CD4-positive, alpha-beta memory T cell (primary cell): ENCODE measurements at regions not wholly inside any gene's neighbourhood (a gene's known extent, or its start where the extent isn't known, plus 50 kb on each side); places are given as distances from the start of the nearest gene placed in this dataset.

Source experiments
- CTCF ChIA-PET: fragments of 350-600 bp; sonication (Branson Sonifier 250); formaldehyde crosslinking; loops from one replicate; lab custom pipeline; 2021; ENCODE audit warnings: inconsistent platforms; ENCODE audit not compliant: partially characterized antibody; lab: Charles Lee
- POLR2A ChIA-PET: fragments of 350-600 bp; sonication (Branson Sonifier 250); formaldehyde crosslinking; loops from one replicate; lab custom pipeline; 2021; ENCODE audit not compliant: partially characterized antibody; lab: Charles Lee
- DNase-seq, 5 donors: peaks; one replicate each; pipeline versions ENCODE4 v3.0.0 to v3.0.0-alpha.2; 2020 to 2022; ENCODE audit warnings: mixed read lengths in 1 of 5
- H3K27ac ChIP-seq: one replicate; pipeline ENCODE4 v1.7.0; 2013; ENCODE audit warnings: low read depth, low read length
- H3K27me3 ChIP-seq: 2 replicates; pipeline ENCODE4 v1.7.0; 2013; ENCODE audit warnings: mild to moderate bottlenecking, low read length, moderate library complexity; ENCODE audit not compliant: insufficient read depth
- H3K36me3 ChIP-seq: 2 replicates; pipeline ENCODE4 v1.7.0; 2013; ENCODE audit warnings: mild to moderate bottlenecking, low read length, moderate library complexity; ENCODE audit not compliant: insufficient read depth
- H3K4me1 ChIP-seq: 2 replicates; pipeline ENCODE4 v1.7.0; 2013; ENCODE audit warnings: mild to moderate bottlenecking, low read length, moderate library complexity; ENCODE audit not compliant: insufficient read depth
- H3K4me3 ChIP-seq, 2 donors: one replicate each; pipeline ENCODE4 v1.7.0; 2013; ENCODE audit warnings: low read length in 2 of 2, mild to moderate bottlenecking in 1 of 2
- H3K9me3 ChIP-seq, 2 donors: one replicate each; pipeline ENCODE4 v1.7.0; 2013; ENCODE audit warnings: low read length in 2 of 2, control low read depth in 1 of 2; ENCODE audit not compliant: control insufficient read depth in 1 of 2
- H3K27ac Mint-ChIP-seq, 7 donors: one replicate each; pipeline ENCODE4 v1.8.0; 2020 to 2021; ENCODE audit warnings: mixed read lengths in 7 of 7, mild to moderate bottlenecking in 6 of 7, inconsistent platforms in 3 of 7, moderate library complexity in 3 of 7
- H3K27me3 Mint-ChIP-seq, 2 donors: one replicate each; pipeline ENCODE4 v1.8.0; 2020 to 2021; ENCODE audit warnings: mixed read lengths in 2 of 2
- H3K36me3 Mint-ChIP-seq, 2 donors: one replicate each; pipeline ENCODE4 v1.8.0; 2020 to 2021; ENCODE audit warnings: mixed read lengths in 2 of 2, inconsistent platforms in 1 of 2, mild to moderate bottlenecking in 1 of 2
- H3K4me1 Mint-ChIP-seq, 4 donors: one replicate each; pipeline ENCODE4 v1.8.0; 2020 to 2021; ENCODE audit warnings: mixed read lengths in 4 of 4, mild to moderate bottlenecking in 1 of 4
- H3K4me3 Mint-ChIP-seq, 8 donors: one replicate each; pipeline ENCODE4 v1.8.0; 2020 to 2021; ENCODE audit warnings: mixed read lengths in 8 of 8, mild to moderate bottlenecking in 7 of 8, moderate library complexity in 6 of 8, inconsistent platforms in 3 of 8
- H3K9me3 Mint-ChIP-seq, 8 donors: one replicate each; pipeline ENCODE4 v1.8.0; 2020 to 2021; ENCODE audit warnings: mixed read lengths in 8 of 8, mild to moderate bottlenecking in 5 of 8, inconsistent platforms in 3 of 8, moderate library complexity in 1 of 8
- intact Hi-C: fragments of 100-400 bp; cut with micrococcal nuclease; formaldehyde crosslinking; loops from one replicate; pipeline ENCODE4 v1.15.1; 2023

- ChIA-PET CTCF (no interaction called here), POLR2A (no interaction called here)
- Histone ChIP-seq H3K36me3 (no peaks in the 10 kb centered on the region), H3K27ac (no peak overlapping the region), H3K4me1 (no peaks in the 10 kb centered on the region), H3K9me3 (no peaks in the 10 kb centered on the region), H3K27me3 (no peaks in the 10 kb centered on the region), H3K4me3 (no peak overlapping the region)
- intact Hi-C loops = no loop called here
- Mint-ChIP-seq H3K4me1 (no peaks in the 10 kb centered on the region), H3K36me3 (no peaks in the 10 kb centered on the region), H3K27ac (no peak overlapping the region), H3K27me3 (peaks cover 12 to 29% of the 10 kb centered on the region in 2 donors), H3K4me3 (no peak overlapping the region), H3K9me3 (peaks cover 0 to 3% (median under 1%) of the 10 kb centered on the region in 8 donors)
- DNase-seq = no peak
Measured at GRCh38 chr14:51431741-51432140, 191.7 kb downstream of the TMX1 start.

- Histone ChIP-seq H3K4me1 (no peaks in the 10 kb centered on the region), H3K9me3 (no peaks in the 10 kb centered on the region), H3K36me3 (no peaks in the 10 kb centered on the region), H3K27me3 (no peaks in the 10 kb centered on the region), H3K4me3 (no peak overlapping the region), H3K27ac (no peak overlapping the region)
- peaks cover 0 to 3% (median 0%) of the 10 kb centered on the region in 8 donors for H3K9me3 Mint-ChIP-seq
- no peaks in the 10 kb centered on the region for H3K36me3 Mint-ChIP-seq
- DNase-seq = no peak
- ChIA-PET POLR2A (no interaction called here), CTCF (no interaction called here)
- H3K27ac Mint-ChIP-seq = no peak overlapping the region
- no peaks in the 10 kb centered on the region for H3K4me1 Mint-ChIP-seq
- intact Hi-C loops = no loop called here
- no peak overlapping the region for H3K4me3 Mint-ChIP-seq
- H3K27me3 Mint-ChIP-seq = peaks cover 12 to 25% of the 10 kb centered on the region in 2 donors
Measured at GRCh38 chr14:51432302-51432948, 192.4 kb downstream of the TMX1 start.

- intact Hi-C loops = no loop called here
- peaks cover 9 to 27% of the 10 kb centered on the region in 2 donors for H3K27me3 Mint-ChIP-seq
- H3K27me3 ChIP-seq = no peaks in the 10 kb centered on the region
- H3K27ac ChIP-seq = no peak overlapping the region
- H3K4me1 Mint-ChIP-seq = no peaks in the 10 kb centered on the region
- no peaks in the 10 kb centered on the region for H3K4me1 ChIP-seq
- no peak overlapping the region for H3K27ac Mint-ChIP-seq
- H3K9me3 Mint-ChIP-seq = peaks cover 0 to 3% (median 0%) of the 10 kb centered on the region in 8 donors
- POLR2A ChIA-PET = no interaction called here
- H3K9me3 ChIP-seq = no peaks in the 10 kb centered on the region
- H3K4me3 ChIP-seq = no peak overlapping the region
- no peaks in the 10 kb centered on the region for H3K36me3 Mint-ChIP-seq
- DNase-seq = no peak
- no peaks in the 10 kb centered on the region for H3K36me3 ChIP-seq
- H3K4me3 Mint-ChIP-seq = no peak overlapping the region
- CTCF ChIA-PET = no interaction called here
Measured at GRCh38 chr14:51436630-51437029, 196.6 kb downstream of the TMX1 start.

GRCh38 chr14:51439896-51440295 is 199.8 kb downstream of the TMX1 start:
- Mint-ChIP-seq H3K4me1 (no peaks in the 10 kb centered on the region), H3K4me3 (no peak overlapping the region), H3K27me3 (peaks cover 12 to 23% of the 10 kb centered on the region in 2 donors), H3K36me3 (no peaks in the 10 kb centered on the region), H3K9me3 (peaks cover 0 to 4% (median under 1%) of the 10 kb centered on the region in 8 donors), H3K27ac (no peak overlapping the region)
- ChIA-PET CTCF (no interaction called here), POLR2A (no interaction called here)
- H3K27ac ChIP-seq = no peak overlapping the region
- no peak overlapping the region for H3K4me3 ChIP-seq
- H3K27me3 ChIP-seq = no peaks in the 10 kb centered on the region
- H3K36me3 ChIP-seq = no peaks in the 10 kb centered on the region
- intact Hi-C loops = no loop called here
- no peaks in the 10 kb centered on the region for H3K4me1 ChIP-seq
- no peaks in the 10 kb centered on the region for H3K9me3 ChIP-seq
- no peak for DNase-seq

- Histone ChIP-seq H3K9me3 (no peaks in the 10 kb centered on the region), H3K4me3 (no peak overlapping the region), H3K27me3 (no peaks in the 10 kb centered on the region), H3K4me1 (no peaks in the 10 kb centered on the region), H3K36me3 (no peaks in the 10 kb centered on the region), H3K27ac (no peak overlapping the region)
- H3K4me3 Mint-ChIP-seq = no peak overlapping the region
- no peaks in the 10 kb centered on the region for H3K36me3 Mint-ChIP-seq
- H3K4me1 Mint-ChIP-seq = no peaks in the 10 kb centered on the region
- POLR2A ChIA-PET = no interaction called here
- H3K9me3 Mint-ChIP-seq = peaks cover 0 to 4% (median under 1%) of the 10 kb centered on the region in 8 donors
- no peak overlapping the region for H3K27ac Mint-ChIP-seq
- H3K27me3 Mint-ChIP-seq = peaks cover 12 to 23% of the 10 kb centered on the region in 2 donors
- CTCF ChIA-PET = no interaction called here
- intact Hi-C loops = no loop called here
- DNase-seq = no peak
Measured at GRCh38 chr14:51441001-51441400, 201.0 kb downstream of the TMX1 start.

GRCh38 chr14:51442513-51443175 is 202.6 kb downstream of the TMX1 start:
- Histone ChIP-seq H3K27me3 (no peaks in the 10 kb centered on the region), H3K36me3 (no peaks in the 10 kb centered on the region), H3K4me3 (no peak overlapping the region), H3K4me1 (no peaks in the 10 kb centered on the region), H3K9me3 (no peaks in the 10 kb centered on the region), H3K27ac (no peak overlapping the region)
- Mint-ChIP-seq H3K9me3 (peaks cover 0 to 4% (median 0%) of the 10 kb centered on the region in 8 donors), H3K36me3 (no peaks in the 10 kb centered on the region), H3K4me1 (no peaks in the 10 kb centered on the region), H3K4me3 (no peak overlapping the region), H3K27ac (no peak overlapping the region), H3K27me3 (peaks cover 12 to 19% of the 10 kb centered on the region in 2 donors)
- intact Hi-C loops = no loop called here
- ChIA-PET POLR2A (no interaction called here), CTCF (no interaction called here)
- no peak for DNase-seq

- POLR2A ChIA-PET = no interaction called here
- H3K27me3 ChIP-seq = no peaks in the 10 kb centered on the region
- no peak overlapping the region for H3K4me3 ChIP-seq
- no peaks in the 10 kb centered on the region for H3K4me1 ChIP-seq
- no peak overlapping the region for H3K4me3 Mint-ChIP-seq
- no peaks in the 10 kb centered on the region for H3K4me1 Mint-ChIP-seq
- peaks cover 12 to 19% of the 10 kb centered on the region in 2 donors for H3K27me3 Mint-ChIP-seq
- intact Hi-C loops = no loop called here
- H3K27ac Mint-ChIP-seq = no peak overlapping the region
- H3K36me3 ChIP-seq = no peaks in the 10 kb centered on the region
- CTCF ChIA-PET = no interaction called here
- no peak overlapping the region for H3K27ac ChIP-seq
- H3K9me3 Mint-ChIP-seq = peaks cover 0 to 4% (median 0%) of the 10 kb centered on the region in 8 donors
- DNase-seq = no peak
- no peaks in the 10 kb centered on the region for H3K36me3 Mint-ChIP-seq
- no peaks in the 10 kb centered on the region for H3K9me3 ChIP-seq
Measured at GRCh38 chr14:51443195-51444018, 203.4 kb downstream of the TMX1 start.
